H9 (cell line): ENCODE measurements at regions not wholly inside any gene's neighbourhood (a gene's known extent, or its start where the extent isn't known, plus 50 kb on each side); places are given as distances from the start of the nearest gene placed in this dataset.

Experiments used
- DNase-seq: peaks from one replicate; pipeline ENCODE4 v3.0.0-alpha.2; 2017
- H2AFZ ChIP-seq: one replicate; pipeline ENCODE4 v1.6.1; 2013; ENCODE audit warnings: mild to moderate bottlenecking, low read length, control low read depth, moderate library complexity
- H2AK5ac ChIP-seq: 2 replicates; pipeline ENCODE4 v1.6.1; 2013; ENCODE audit warnings: low read length, control low read depth, mixed read lengths; ENCODE audit not compliant: insufficient read length
- H2BK120ac ChIP-seq: one replicate; pipeline ENCODE4 v1.6.1; 2013; ENCODE audit warnings: low read depth, mild to moderate bottlenecking, low read length, control low read depth, inconsistent platforms; ENCODE audit not compliant: poor library complexity, severe bottlenecking
- H2BK12ac ChIP-seq: 2 replicates; pipeline ENCODE4 v1.6.1; 2013; ENCODE audit warnings: low read length, control low read depth, mixed read lengths, low read depth; ENCODE audit not compliant: insufficient read length
- H2BK15ac ChIP-seq: 2 replicates; pipeline ENCODE4 v1.6.1; 2013; ENCODE audit warnings: low read depth, low read length, control low read depth
- H2BK20ac ChIP-seq: one replicate; pipeline ENCODE4 v1.6.1; 2013; ENCODE audit warnings: low read depth, mild to moderate bottlenecking, low read length, control low read depth, inconsistent platforms; ENCODE audit not compliant: poor library complexity, severe bottlenecking
- H2BK5ac ChIP-seq: 2 replicates; pipeline ENCODE4 v1.6.1; 2013; ENCODE audit warnings: low read length, control low read depth, mixed read lengths; ENCODE audit not compliant: insufficient read length
- H3K14ac ChIP-seq: 2 replicates; pipeline ENCODE4 v1.6.1; 2013; ENCODE audit warnings: low read length, control low read depth; ENCODE audit not compliant: insufficient read depth
- H3K18ac ChIP-seq: 2 replicates; pipeline ENCODE4 v1.6.1; 2013; ENCODE audit warnings: low read depth, mild to moderate bottlenecking, mixed read lengths, low read length, control low read depth; ENCODE audit not compliant: insufficient read length
- H3K23ac ChIP-seq: 2 replicates; pipeline ENCODE4 v1.6.1; 2013; ENCODE audit warnings: low read length, control low read depth, mixed read lengths, low read depth; ENCODE audit not compliant: insufficient read length
- H3K23me2 ChIP-seq: 2 replicates; pipeline ENCODE4 v1.6.1; 2013; ENCODE audit warnings: low read depth, mild to moderate bottlenecking, mixed read lengths, low read length, control low read depth; ENCODE audit not compliant: insufficient read length, poor library complexity, severe bottlenecking
- H3K27ac ChIP-seq: 2 replicates; pipeline ENCODE4 v1.5.1; 2013; ENCODE audit warnings: low read length, control low read depth, mixed read lengths, low read depth; ENCODE audit not compliant: insufficient read length
- H3K27me3 ChIP-seq: 2 replicates; pipeline ENCODE4 v1.6.1; 2013; ENCODE audit warnings: low read length, control low read depth, inconsistent platforms; ENCODE audit not compliant: insufficient read depth
- H3K4ac ChIP-seq: 2 replicates; pipeline ENCODE4 v1.6.1; 2013; ENCODE audit warnings: low read depth, mild to moderate bottlenecking, control low read depth, inconsistent platforms, low read length, moderate library complexity
- H3K4me1 ChIP-seq: 2 replicates; pipeline ENCODE4 v1.6.1; 2013; ENCODE audit warnings: low read length, control low read depth, inconsistent platforms; ENCODE audit not compliant: insufficient read depth
- H3K4me2 ChIP-seq: 2 replicates; pipeline ENCODE4 v1.6.1; 2013; ENCODE audit warnings: low read length, control low read depth, mixed read lengths; ENCODE audit not compliant: insufficient read length, insufficient read depth
- H3K56ac ChIP-seq: 2 replicates; pipeline ENCODE4 v1.6.1; 2013; ENCODE audit warnings: low read depth, mild to moderate bottlenecking, mixed read lengths, low read length, control low read depth; ENCODE audit not compliant: insufficient read length
- H3K79me1 ChIP-seq: 2 replicates; pipeline ENCODE4 v1.6.1; 2013; ENCODE audit warnings: low read depth, mild to moderate bottlenecking, moderate library complexity, low read length, control low read depth, inconsistent platforms; ENCODE audit not compliant: insufficient read depth, poor library complexity, severe bottlenecking
- H3K79me2 ChIP-seq: 2 replicates; pipeline ENCODE4 v1.6.1; 2013; ENCODE audit warnings: low read length, control low read depth, inconsistent platforms; ENCODE audit not compliant: insufficient read depth
- H3K9ac ChIP-seq: 2 replicates; pipeline ENCODE4 v1.6.1; 2013; ENCODE audit warnings: low read length, control low read depth, mixed read lengths; ENCODE audit not compliant: insufficient read length; ENCODE audit errors: extremely low read depth
- H3K9me3 ChIP-seq: one replicate; pipeline ENCODE4 v1.6.1; 2013; ENCODE audit warnings: low read depth, low read length, inconsistent platforms; ENCODE audit not compliant: control insufficient read depth
- H3T11ph ChIP-seq: one replicate; pipeline ENCODE4 v1.6.1; 2013; ENCODE audit warnings: mild to moderate bottlenecking, low read length, control low read depth, inconsistent platforms
- H4K20me1 ChIP-seq: one replicate; pipeline ENCODE4 v1.6.1; 2013; ENCODE audit not compliant: control insufficient read depth, insufficient read length, insufficient read depth
- H4K5ac ChIP-seq: 2 replicates; pipeline ENCODE4 v1.6.1; 2013; ENCODE audit warnings: low read depth, mild to moderate bottlenecking, mixed read lengths, low read length, control low read depth; ENCODE audit not compliant: insufficient read length
- H4K8ac ChIP-seq: replicated peaks from 2 replicates; pipeline ENCODE4 v1.6.1; 2013; ENCODE audit warnings: low read length, control low read depth, mixed read lengths, low read depth; ENCODE audit not compliant: insufficient read length
- H4K91ac ChIP-seq: 2 replicates; pipeline ENCODE4 v1.6.1; 2013; ENCODE audit warnings: low read depth, mild to moderate bottlenecking, moderate library complexity, mixed read lengths, low read length, control low read depth; ENCODE audit not compliant: insufficient read length
- H3K27ac Mint-ChIP-seq, 3 experiments: 2 replicates in 2 of 3; 3 replicates in 1 of 3; pipeline ENCODE4 v1.8.0; 2020 to 2021; ENCODE audit warnings: mixed read lengths in 3 of 3, mild to moderate bottlenecking in 1 of 3, moderate library complexity in 1 of 3
- H3K27me3 Mint-ChIP-seq: 2 replicates; pipeline ENCODE4 v1.8.0; 2021; ENCODE audit warnings: low read depth, mild to moderate bottlenecking, moderate library complexity, mixed read lengths
- H3K36me3 Mint-ChIP-seq, 3 experiments: 2 replicates in 2 of 3; 3 replicates in 1 of 3; pipeline ENCODE4 v1.8.0; 2020 to 2021; ENCODE audit warnings: low read depth in 3 of 3, mixed read lengths in 3 of 3; ENCODE audit not compliant: insufficient read depth in 1 of 3
- H3K4me1 Mint-ChIP-seq, 2 experiments: 2 replicates each; pipeline ENCODE4 v1.8.0; 2020; ENCODE audit warnings: mixed read lengths in 2 of 2
- H3K4me3 Mint-ChIP-seq, 2 experiments: 2 replicates in 1 of 2; 3 replicates in 1 of 2; pipeline ENCODE4 v1.8.0; 2020 to 2021; ENCODE audit warnings: mild to moderate bottlenecking in 2 of 2, mixed read lengths in 2 of 2, moderate library complexity in 1 of 2
- H3K9me3 Mint-ChIP-seq, 2 experiments: 2 replicates in 1 of 2; 3 replicates in 1 of 2; pipeline ENCODE4 v1.8.0; 2020; ENCODE audit warnings: mild to moderate bottlenecking in 2 of 2, mixed read lengths in 2 of 2, moderate library complexity in 1 of 2
- CTCF ChIP-seq: fragments of 200-600 bp; sonication (generic); conservative IDR thresholded peaks from 3 replicates; pipeline ENCODE4 v1.8.0; 2021; ENCODE audit warnings: antibody characterized with exemption, mild to moderate bottlenecking
- WGBS: extraction: QIAGEN DNeasy Blood & Tissue Kit; methylation state at CpG from one replicate; pipeline ENCODE4 v1.1.7; 2013; ENCODE audit warnings: missing lambda C conversion rate, low lambda C conversion rate, mixed read lengths; ENCODE audit not compliant: insufficient read length; ENCODE audit errors: extremely low coverage; 5-methylcytosine and 5-hydroxymethylcytosine counted together

- peaks cover 10 to 13% of the 10 kb centered on the region in 2 experiments for H3K9me3 Mint-ChIP-seq
- no peak overlapping the region for H2AFZ ChIP-seq
- no peak for TF ChIP-seq CTCF
- no peaks in the 10 kb centered on the region for H3K79me1 ChIP-seq
- H3K27me3 ChIP-seq: no peaks in the 10 kb centered on the region
- no peak overlapping the region for H4K5ac ChIP-seq
- no peaks in the 10 kb centered on the region for H3K4me1 ChIP-seq
- no peaks in the 10 kb centered on the region for H4K20me1 ChIP-seq
- no peaks in the 10 kb centered on the region for H3K79me2 ChIP-seq
- no peak overlapping the region for H3K18ac ChIP-seq
- H2AK5ac ChIP-seq: no peak overlapping the region
- H3K23ac ChIP-seq: no peak overlapping the region
- no peak overlapping the region for H4K8ac ChIP-seq
- no peak overlapping the region for H3K27ac ChIP-seq
- H3K4me2 ChIP-seq: no peak overlapping the region
- H3K36me3 Mint-ChIP-seq: peaks cover 0 to 5% (median 3%) of the 10 kb centered on the region in 3 experiments; a peak in 5 of 7 replicates
- no peaks in the 10 kb centered on the region for H3K4me1 Mint-ChIP-seq
- no peak overlapping the region for H2BK15ac ChIP-seq
- no peak overlapping the region for H2BK120ac ChIP-seq
- no peaks in the 10 kb centered on the region for H3K23me2 ChIP-seq
- H3K27ac Mint-ChIP-seq: no peak overlapping the region
- H2BK20ac ChIP-seq: no peak overlapping the region
- WGBS: no CpG with 5 or more reads among the region's 3 CpGs
- H2BK5ac ChIP-seq: no peak overlapping the region
- no peak overlapping the region for H3K4ac ChIP-seq
- no peak overlapping the region for H3K14ac ChIP-seq
- H4K91ac ChIP-seq: no peak overlapping the region
- H2BK12ac ChIP-seq: no peak overlapping the region
- H3T11ph ChIP-seq: no peak overlapping the region
- H3K9ac ChIP-seq: no peak overlapping the region
- DNase-seq: no peak
- H3K56ac ChIP-seq: no peak overlapping the region
- no peak overlapping the region for H3K4me3 Mint-ChIP-seq
- H3K9me3 ChIP-seq: no peaks in the 10 kb centered on the region
- H3K27me3 Mint-ChIP-seq: no peaks in the 10 kb centered on the region
Observed at GRCh38 chr16:65934443-65934842, 432.0 kb upstream of the CDH5 start.
